SK-N-SH (cell line): ENCODE measurements at regions not wholly inside any gene's neighbourhood (a gene's known extent, or its start where the extent isn't known, plus 50 kb on each side); places are given as distances from the start of the nearest gene placed in this dataset.

ENCODE experiments used
- CHD2 ChIP-seq: fragments of 150-350 bp; IDR thresholded peaks from 2 replicates; pipeline ENCODE4 v1.6.1; 2018; ENCODE audit warnings: low read length; ENCODE audit not compliant: partially characterized antibody
- CTCF ChIP-seq: fragments of 200-600 bp; sonication (generic); IDR thresholded peaks from 2 replicates; pipeline ENCODE4 v1.6.1; 2017; ENCODE audit warnings: antibody characterized with exemption, mild to moderate bottlenecking, moderate library complexity
- EP300 ChIP-seq, 2 experiments: IDR thresholded peaks; 2 replicates each; pipeline versions ENCODE4 v1.4.0 to v1.6.1; 2012; ENCODE audit warnings: borderline replicate concordance in 1 of 2, low read depth in 1 of 2, low read length in 1 of 2
- GATA2 ChIP-seq: sonication (generic); formaldehyde crosslinking; IDR thresholded peaks from 2 replicates; pipeline ENCODE4 v1.5.0; 2020; ENCODE audit warnings: mild to moderate bottlenecking, missing genetic modification reagents
- IRF3 ChIP-seq: fragments of 150-350 bp; IDR thresholded peaks from 2 replicates; pipeline ENCODE4 v1.6.1; 2016; ENCODE audit warnings: mild to moderate bottlenecking, low read depth, low read length
- POLR2AphosphoS5 ChIP-seq: IDR thresholded peaks from 2 replicates; pipeline ENCODE4 v1.6.1; 2012; ENCODE audit warnings: low read depth, low read length
- REST ChIP-seq: IDR thresholded peaks from 2 replicates; pipeline ENCODE4 v1.6.1; 2012; ENCODE audit warnings: mild to moderate bottlenecking, low read depth, low read length, moderate library complexity
- USF2 ChIP-seq: fragments of 150-350 bp; IDR thresholded peaks from 2 replicates; pipeline ENCODE4 v1.6.1; 2017; ENCODE audit warnings: antibody characterized with exemption, low read length, low read depth, borderline replicate concordance

- TF ChIP-seq IRF3, result no peak
- no peak for TF ChIP-seq REST
- TF ChIP-seq GATA2, result no peak
- TF ChIP-seq CTCF, result no peak
- no peak for TF ChIP-seq USF2
- TF ChIP-seq EP300 (IDR thresholded peaks at IDR 0.05; ENCODE audit: borderline replicate concordance in 1 of 2, low read depth in 1 of 2, low read length in 1 of 2), result no peak
- TF ChIP-seq CHD2, result no peak
- no peak for TF ChIP-seq POLR2AphosphoS5
Measured at GRCh38 chr6:9139746-9140145, 704.4 kb upstream of the SLC35B3 start.
